ENCODE measurements at regions not wholly inside any gene's neighbourhood (a gene's known extent, or its start where the extent isn't known, plus 50 kb on each side); places are given as distances from the start of the nearest gene placed in this dataset.
"Not testable (repeated sequence)": the region's sequence is repeated elsewhere in the genome, so short reads cannot be mapped to it uniquely, and the experiment has no call there.

DNA sequence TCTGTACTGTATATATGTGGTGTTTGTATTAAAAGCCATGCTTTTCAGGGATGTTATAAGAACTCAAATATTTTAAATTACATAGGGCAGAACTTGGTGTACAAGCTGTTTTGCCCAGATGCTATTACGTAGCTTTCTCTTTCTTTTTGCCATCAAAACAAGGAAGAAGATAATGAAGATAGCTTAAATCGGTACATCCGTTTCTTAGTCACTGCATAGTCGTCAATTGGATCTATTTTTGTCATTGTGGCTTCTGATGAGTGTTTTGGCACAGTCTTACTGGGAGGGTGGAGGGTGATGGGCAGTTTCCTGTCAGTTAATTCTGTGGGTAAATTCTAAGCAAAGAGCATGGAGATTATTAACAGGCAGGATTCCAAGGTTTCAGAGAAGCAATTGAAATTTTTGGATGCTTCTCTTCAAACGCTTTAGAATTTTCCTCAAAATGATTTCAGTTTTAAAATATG is 649.1 kb upstream of the GJE1 start:
- peak; percentile 57 for DNase-seq

DNA sequence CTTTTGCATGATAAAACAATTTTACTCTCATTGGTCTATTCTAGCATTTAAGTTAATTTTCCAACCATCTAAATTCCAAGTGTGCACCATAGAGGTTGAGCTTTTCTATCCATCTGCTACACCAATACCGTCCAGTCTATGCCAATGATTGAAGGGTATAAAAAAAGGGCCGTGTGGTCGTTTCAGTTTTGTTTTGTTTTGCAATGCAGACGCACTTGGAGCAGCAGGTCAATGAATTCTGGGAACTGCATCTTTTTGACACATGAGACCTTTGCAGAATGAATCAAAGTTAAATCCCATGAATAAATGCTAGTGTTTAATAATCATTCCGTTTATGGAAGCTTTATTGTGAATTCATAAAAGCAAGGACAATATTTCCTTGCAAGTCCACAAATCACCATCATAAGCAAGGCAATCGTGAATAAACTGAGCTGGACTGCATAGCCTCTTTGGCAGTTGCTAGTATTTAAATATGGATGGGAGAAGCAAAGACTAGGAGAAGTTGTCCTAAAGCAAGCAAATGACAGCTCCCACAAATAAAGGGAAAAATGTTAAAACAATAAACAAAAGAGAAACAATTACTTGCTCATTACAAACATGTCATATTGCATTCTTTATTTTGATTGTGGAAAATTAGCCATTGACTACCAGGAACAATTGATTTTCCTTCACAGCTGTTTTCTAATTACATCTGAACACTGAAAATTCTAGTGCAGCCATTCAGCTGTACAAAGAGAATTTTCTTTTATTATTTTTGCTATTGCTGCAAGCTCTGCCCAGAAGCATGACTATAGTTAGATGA is 649.7 kb upstream of the GJE1 start:
- DNase-seq: no peak

DNA sequence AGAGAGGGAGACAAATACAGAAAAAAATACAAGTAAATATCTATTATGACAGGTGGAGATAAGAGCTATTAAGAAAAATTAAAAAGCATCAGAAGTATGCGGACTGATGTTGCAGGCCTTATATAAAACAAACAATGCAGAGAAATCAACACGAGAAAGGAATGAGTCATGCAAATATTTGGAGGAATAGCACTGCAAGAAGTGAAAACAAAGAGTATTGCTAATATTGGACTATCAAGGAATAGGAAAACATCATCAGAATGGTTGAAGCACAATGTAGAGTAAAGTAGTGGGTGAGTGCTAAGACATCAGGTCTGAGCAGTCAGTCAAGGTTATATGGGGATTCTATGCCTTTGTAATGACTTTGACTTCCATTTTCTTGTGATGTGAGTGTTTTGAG is 657.5 kb upstream of the GJE1 start:
- DNase-seq: no peak

DNA sequence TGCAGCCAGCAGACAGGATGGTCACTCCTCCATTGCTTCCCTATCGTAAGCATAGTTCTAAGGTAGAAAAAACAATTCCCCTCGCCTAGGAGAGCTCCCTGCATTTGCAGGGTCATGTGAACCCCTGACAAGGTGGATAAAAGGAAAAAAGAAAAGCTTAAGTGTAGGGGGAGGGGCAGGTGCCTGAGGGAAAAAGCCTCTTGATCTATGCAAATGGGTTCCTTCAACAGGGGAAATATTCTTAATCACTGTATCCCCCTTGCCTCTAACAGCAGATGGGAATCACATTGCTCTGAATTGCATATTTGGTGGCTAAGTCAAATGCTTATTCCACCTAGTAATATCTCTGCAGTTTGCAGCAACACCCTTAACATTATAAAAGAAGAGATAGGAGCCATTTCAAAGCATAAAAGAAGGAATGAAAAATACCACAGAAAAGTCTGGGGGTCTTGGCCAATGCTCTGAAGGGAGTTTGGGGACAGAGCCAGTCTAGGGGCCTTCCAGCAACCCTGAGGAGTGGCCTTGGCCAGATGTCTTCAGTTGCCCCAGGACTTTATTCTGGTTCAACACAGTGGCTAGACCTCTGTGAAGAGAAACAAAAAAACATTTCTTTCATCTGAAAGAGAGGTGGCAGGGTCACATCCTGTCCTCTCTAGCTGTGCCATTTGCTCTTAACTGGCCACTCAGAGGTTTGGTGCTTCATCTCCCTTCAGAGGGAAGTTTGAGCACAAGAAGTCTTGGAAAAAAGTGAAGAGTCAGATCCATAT is 660.4 kb upstream of the GJE1 start:
- DNase-seq: no peak

DNA sequence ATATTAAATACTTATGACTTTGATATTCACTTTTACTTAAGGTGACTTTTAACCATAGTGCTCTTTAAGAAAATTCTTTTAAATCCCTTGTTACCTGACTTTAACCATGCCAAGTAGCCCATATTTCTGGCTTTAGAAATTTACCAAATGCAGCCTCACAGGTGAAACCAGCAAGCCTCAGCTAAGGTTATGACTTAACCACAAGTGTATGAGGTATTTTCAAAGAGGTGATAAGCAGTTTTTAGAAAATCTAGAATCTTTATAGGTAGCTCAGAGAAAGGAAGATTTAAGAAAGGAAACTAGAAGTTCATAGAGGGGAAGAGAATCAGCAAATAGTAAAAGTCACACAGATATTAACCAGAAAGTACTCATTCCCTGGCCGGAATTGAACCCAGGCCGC is 661.9 kb upstream of the GJE1 start:
- no peak for DNase-seq

DNA sequence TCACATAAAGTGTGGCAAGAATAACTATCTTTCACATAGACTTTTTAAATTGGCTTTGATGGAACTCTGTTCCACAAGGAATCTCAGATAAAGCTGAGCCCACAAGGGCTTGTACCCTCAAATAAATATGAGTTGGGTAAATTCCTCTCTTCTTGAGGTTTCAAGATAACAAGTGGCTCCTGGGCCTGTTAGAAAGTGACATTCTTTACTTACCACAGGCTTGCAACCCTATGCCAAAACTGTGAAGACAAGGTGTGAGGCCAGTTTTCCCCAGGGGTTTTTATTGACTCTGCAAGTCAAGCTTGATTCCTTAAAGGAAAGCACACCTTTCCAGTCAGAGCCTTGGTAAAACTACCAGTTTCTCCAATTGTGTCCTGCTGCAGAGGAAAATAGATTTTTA is 664.8 kb upstream of the GJE1 start:
- no peak for DNase-seq

DNA sequence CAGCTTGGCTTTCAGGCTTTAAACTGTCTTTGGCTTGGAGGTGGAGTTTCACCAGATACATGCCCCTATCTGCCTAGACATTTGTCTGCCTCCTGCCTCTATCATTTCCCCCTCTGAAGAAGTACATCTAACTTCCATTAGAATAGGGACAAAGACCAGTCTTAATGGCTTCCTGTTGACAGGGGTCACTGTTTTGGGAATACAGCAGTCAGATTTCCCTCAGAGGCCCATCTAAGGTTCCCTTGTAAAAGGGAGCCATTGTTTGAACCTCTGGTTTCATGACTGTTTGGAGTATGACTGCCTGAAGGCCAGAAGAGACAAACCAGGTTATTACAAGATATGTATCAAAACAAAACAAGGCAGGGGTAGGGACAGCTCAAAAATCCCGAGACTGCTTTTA is 665.7 kb upstream of the GJE1 start:
- DNase-seq: no peak

DNA sequence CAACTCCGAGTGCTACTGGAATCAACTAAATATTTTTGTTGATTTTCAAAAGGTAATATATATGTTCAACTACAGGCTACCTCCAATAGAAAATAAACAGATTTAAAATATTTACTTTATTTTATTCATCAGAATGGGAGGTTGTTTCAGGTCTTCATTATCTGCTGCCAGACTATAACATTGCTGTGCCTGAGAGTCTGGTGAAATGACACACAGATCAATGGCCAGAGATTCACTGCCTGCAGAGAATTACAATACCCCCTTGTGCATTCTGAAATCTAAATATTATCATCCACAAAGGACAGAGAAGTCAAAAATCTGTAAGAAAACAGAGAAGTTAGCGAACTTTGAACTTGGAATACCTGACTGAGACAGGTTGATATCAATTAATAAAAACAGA is 667.8 kb upstream of the GJE1 start:
- no peak for DNase-seq

DNA sequence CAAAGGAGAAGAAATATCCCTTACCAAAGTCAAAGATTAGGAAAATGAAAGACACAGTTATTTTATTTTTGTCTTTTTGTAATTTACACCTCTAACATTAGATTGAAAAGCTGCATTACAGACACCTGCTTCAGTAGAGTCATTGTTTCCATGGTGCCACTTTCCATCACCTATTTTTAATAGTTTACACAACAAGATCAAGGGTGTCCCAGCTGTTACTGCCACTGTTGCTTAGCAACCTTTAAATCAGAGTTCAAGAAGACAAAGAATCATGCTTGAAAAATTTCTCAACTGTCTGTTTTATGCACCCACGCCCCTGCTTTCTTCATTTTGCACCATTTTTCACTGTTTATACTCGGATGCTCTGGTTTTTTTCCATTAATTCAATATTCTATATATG is 668.2 kb upstream of the GJE1 start:
- DNase-seq: no peak

DNA sequence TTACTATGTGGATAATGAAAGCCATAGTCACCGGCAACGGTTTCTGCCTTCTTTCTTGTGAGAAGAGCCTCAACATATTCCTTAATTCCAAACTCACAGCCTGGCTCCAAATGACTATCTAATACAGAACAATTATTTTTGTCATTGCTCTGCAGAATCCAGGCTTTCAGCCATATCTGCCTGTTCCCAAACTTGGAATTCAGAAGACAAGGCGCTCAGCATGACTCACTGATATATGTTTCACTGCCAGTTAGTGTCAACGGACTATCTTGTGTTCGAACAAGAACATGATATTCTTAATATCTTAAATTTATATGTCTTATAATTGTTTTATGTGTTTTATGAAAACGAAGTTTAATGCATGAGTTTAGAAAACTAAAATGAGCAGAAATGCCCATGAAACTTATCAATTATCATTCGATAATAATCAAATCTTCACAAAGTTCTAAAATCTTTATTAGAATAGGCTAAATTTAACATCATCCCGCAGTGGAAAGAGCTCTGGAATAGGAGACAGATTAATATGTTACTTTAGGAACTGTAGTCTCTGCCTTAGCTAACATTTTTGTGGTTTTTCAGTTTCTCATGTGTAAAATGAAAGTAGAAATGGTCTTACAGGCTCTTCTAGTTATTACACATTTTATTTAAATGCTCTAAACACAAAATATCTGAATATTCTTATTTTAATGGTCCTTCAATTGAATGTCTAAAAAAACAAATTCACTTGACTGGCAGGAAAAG is 669.3 kb upstream of the GJE1 start:
- DNase-seq: no peak

DNA sequence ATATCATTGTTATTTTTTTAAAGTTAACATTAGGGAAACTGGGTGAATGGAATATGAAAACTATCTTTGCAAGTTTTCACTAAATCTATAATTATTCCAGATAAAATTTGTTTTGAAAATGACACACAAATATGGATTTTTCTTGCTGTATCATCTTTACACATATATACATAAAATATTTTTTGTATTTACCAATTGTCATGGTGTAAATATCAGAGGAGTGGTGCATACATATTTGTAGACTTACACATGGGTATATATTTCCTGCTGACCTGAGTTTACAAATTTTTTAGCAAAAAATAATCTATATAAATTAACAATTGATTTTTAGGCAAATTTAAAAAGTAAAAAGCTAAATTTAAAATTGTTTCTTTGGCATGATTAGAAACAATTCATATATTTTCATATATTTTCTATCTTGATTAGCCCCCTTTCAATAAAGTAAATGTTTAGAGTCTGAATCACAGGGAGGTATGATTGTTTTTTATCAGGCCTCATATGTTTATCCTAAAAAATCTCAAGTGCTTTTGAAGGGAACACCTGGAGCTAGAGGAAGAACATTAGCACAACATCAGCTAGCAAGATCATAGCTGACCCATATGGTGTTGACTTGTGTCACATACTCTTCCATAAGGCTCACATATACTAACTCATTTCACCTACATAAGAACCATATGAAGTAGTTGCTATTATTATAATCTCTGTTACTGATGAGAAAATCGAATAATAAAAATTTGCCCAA is 671.8 kb upstream of the GJE1 start:
- no peak for DNase-seq

DNA sequence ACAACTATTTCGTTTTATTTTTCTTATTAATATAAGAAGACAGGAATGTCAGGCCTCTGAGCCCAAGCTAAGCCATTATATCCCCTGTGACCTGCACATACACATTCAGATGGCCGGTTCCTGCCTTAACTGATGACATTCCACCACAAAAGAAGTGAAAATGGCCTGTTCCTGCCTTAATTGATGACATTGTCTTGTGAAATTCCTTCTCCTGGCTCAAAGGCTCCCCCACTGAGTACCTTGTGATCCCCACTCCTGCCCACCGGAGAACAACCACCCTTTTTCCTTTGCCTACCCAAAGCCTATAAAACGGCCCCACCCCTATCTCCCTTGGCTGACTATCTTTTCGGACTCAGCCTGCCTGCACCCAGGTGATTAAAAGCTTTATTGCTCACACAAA is 672.5 kb upstream of the GJE1 start:
- not testable (repeated sequence) for DNase-seq

DNA sequence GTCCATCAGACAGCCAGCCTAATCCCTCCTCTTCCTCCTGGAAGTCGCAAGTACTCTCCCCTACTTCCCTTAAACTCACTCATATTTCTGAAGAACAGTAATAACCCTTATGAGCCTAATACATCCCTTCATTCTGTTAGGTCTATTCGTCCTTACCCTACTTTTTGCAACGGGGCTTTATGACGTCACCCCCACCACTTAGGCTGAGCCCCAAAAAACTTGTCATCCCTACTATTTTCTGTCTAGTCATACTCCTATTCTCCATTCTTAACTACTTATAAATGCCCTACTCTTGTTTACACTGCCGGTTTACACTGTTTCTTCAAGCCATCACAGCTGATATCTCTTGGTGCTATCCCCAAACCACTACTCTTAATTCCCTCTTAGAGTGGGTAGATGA is 674.7 kb upstream of the GJE1 start:
- DNase-seq: not testable (repeated sequence)

DNA sequence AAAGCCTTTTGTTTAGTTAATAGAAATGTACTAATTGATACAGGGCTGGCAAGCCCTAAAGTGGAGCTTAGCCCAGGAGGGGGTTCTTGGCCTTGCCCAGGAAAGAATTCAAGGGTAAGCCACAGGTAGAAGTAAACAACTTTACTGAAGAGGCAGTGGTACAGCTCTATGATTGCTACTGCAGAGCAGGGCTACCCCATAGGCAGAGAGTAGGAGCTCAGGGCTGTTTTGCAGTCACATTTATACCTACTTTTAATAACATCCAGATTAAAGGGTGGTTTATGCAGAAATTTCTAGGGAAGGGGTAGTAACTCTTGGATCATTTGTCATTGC is 680.4 kb upstream of the GJE1 start:
- DNase-seq: no peak

DNA sequence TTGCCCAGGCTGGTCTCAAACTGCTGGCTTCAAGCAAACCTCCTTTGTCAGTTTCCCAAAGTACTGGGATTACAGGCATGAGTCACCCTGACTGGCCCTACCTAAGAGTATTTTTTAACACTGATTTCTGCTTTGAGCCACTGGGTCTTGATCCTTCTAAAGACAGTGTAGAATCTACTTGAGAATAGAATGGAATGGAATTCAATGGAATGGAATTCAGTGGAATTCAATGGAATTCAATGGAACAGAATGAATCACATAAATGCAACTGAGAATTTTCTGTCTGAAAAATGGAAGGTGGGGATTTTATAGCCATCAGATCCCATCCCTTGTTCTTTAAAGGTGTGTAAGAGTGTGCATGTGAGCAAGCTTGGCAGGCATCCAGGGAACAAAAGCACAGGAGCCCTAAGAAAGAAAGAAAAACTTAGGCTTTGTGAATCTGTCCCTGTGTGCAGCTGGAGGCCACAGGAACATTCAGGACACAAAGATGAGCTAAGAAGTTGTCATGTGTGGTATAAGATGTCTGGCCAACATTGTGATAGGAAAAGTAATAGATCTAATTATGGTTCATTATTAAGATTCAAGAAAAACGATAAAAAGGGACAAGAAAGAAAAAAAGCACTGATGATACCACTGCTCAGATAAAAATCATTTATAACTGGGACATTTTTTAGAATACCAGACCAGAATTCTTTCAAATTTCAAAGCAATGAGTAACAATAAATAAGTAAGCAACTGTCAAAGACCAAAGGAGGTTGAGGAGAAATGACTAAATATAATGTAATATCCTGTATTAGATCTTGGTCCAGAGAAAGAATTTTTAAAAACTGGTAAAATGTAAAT is 681.0 kb upstream of the GJE1 start:
- DNase-seq: no peak

DNA sequence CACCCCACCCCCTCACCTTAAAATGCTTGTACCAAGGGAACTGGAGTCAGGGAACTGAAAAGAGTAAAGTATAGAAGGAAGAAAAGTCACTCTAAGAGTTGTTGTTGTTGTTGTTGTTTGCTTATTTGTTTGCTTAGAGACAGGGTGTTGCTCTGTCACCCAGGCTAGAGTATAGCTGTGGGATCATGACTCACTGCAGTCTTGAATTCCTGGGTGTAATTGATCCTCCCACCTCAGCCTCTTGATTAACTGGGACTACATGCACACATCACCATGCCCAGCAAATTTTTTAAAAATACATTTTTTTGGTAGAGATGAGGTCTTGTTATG is 681.6 kb upstream of the GJE1 start:
- no peak for DNase-seq

DNA sequence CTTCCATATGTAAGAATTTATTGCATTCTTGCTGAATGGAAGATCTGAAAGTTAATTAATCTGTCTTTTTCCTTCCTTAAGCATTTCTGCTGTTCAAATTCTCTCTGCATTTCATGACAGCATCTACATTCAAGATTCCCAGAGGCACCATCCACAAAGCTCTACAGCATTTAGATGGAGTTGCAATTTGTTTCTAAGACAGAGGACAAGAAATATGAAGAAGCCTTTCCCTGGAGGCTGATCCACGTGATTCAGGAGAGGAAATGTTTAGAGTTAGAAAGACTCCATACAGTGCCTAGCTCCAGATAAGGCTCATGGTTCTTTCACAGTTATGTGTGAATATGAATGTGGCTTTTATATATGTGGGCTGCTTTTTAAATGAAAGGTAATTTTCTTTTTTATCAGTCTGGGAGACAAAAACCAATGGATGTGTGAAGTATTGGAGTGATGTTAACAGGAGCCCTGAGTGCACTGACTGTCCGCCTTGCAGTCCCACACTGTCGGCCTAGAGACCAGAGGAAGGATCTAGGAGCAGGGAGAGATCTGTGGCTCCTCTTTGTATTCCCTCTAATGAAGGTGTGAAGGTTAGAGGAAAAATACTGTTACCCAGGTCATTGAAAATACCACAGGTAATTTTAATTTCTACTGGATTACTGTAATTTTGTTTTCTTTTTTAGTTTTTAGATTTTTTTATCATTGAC is 686.6 kb upstream of the GJE1 start:
- no peak for DNase-seq

DNA sequence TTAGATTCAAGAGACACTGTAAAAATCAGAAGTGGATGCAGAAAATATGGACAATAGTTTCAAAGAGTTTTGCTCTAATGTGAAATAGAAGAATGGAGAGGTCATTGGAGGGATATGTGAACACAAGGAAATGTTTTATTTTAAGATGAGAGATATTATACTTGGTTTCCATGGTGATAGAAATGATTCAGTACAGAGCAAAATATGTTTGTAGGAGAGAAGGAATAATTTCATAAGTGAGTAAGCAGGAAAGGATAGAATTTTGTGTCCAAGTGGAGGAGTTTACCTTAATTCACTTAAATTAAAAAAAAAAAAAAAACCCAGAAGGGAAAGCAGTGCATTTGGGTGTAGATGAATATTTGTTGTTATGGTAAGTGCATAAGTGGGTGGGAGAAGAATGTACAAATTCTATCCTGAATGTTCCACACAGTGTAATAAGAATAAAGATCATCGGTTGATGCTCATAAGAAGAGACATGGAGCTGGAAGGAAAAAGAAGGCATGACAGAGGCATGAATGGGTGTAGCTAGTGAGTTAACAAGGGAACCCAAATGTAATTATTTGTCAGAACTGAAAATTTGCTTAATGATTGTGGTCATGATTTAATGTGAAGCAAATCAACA is 688.9 kb upstream of the GJE1 start:
- DNase-seq: no peak

DNA sequence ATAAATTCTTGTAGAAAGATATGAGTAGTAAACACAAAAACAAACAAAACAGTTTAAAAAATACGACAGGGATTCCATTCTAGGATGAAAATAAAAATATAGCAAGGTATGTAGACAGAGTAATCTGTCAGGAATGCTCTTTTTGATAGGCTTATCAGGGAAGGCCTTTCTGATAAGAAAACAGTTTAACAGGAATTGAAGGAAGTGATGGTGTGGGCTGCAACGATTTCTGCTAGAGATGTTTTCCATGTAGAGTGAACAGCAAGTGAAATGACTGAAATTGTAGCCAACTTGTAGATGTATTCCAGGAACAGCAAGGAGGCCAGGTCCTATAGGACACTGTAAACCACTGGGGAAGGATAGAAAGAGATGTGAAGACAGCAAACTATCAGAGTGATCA is 689.7 kb upstream of the GJE1 start:
- DNase-seq: no peak

DNA sequence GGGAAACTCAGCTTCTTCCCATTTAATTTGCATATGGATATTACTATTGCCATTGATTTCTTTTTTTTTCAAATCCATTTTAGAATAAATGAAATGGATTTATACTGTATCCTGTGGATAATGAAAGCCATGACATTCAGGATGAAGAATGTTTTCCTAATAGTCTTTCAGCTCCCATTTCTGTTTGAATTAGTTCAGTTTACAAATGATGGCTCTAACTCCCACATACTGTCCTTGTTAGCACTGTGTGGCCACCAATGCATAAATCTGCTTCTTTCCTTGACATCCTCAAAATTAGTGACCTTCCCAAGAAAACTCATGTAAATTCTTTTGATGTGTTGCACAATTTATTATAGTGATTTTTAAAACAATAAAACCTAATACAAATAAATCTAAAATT is 693.2 kb upstream of the GJE1 start:
- DNase-seq: no peak

DNA sequence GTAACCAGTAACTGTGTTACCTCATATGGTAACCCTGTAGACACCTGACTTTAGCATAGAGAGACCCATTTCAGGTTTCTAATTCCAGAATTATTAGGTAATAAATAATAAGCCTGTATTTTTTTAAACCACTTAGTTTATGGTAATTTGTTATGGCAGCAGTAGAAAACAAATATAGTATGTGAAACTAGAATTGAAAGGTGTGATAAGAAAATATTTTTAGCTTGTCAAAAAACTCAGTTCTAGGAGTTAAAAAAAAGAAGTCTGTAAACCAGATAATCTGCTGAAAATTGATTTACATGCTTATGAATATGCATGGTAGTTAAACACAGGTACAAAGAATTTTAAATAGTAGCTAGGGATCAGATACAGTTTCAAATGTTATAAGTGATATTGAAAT is 695.0 kb upstream of the GJE1 start:
- DNase-seq: no peak

Measured in stimulated activated CD4-positive, alpha-beta T cell treated with anti-CD3 and anti-CD28 coated beads, Interleukin-15, amount 100 ng/mL, for 24 hours (primary cell).